ENCODE measurements at regions not wholly inside any gene's neighbourhood (a gene's known extent, or its start where the extent isn't known, plus 50 kb on each side); places are given as distances from the start of the nearest gene placed in this dataset.

GRCh38 chr4:136823020-136823419 lies 709.3 kb downstream of the PCDH18 start:
- TF ChIP-seq ZNF8 (CRISPR knock-in tag; IDR thresholded peaks at IDR 0.05) = no peak
- no peak for TF ChIP-seq TSHZ2 (CRISPR knock-in tag; IDR thresholded peaks at IDR 0.05)
- no peak for TF ChIP-seq GLIS3 (CRISPR knock-in tag; IDR thresholded peaks at IDR 0.05)
- no peak for TF ChIP-seq ESRRG (CRISPR knock-in tag; IDR thresholded peaks at IDR 0.05)
- TF ChIP-seq ZNF70 (CRISPR knock-in tag; IDR thresholded peaks at IDR 0.05) = no peak
- no peak for TF ChIP-seq SNAI2 (CRISPR knock-in tag; IDR thresholded peaks at IDR 0.05)
- TF ChIP-seq CSDC2 (CRISPR knock-in tag; IDR thresholded peaks at IDR 0.05) = no peak
- no peak for TF ChIP-seq CREB5 (CRISPR knock-in tag; IDR thresholded peaks at IDR 0.05; ENCODE audit: low read depth)
- no peak for ATAC-seq

- peak; percentile 45; the same call in 1 of the 2 replicates for TF ChIP-seq ISL1 (CRISPR knock-in tag; IDR thresholded peaks at IDR 0.05)
- TF ChIP-seq POU6F1 (CRISPR knock-in tag; IDR thresholded peaks at IDR 0.05; ENCODE audit: borderline replicate concordance, low read depth) = no peak
- ATAC-seq = no peak
Measured at GRCh38 chr4:136818811-136819330, 713.4 kb downstream of the PCDH18 start.

- no peak for ATAC-seq
- TF ChIP-seq GLIS3 (CRISPR knock-in tag; IDR thresholded peaks at IDR 0.05) (no peak), CSRNP3 (CRISPR knock-in tag; IDR thresholded peaks at IDR 0.05) (no peak), ZFP3 (CRISPR knock-in tag; IDR thresholded peaks at IDR 0.05) (no peak), OSR1 (CRISPR knock-in tag; IDR thresholded peaks at IDR 0.05) (no peak), PATZ1 (CRISPR knock-in tag; IDR thresholded peaks at IDR 0.05; ENCODE audit: borderline replicate concordance) (no peak), ZNF565 (CRISPR knock-in tag; conservative IDR thresholded peaks at IDR 0.05; ENCODE audit: low read depth) (no peak), TCF4 (CRISPR knock-in tag; IDR thresholded peaks at IDR 0.05; ENCODE audit: borderline replicate concordance) (no peak), ARNTL (CRISPR knock-in tag; IDR thresholded peaks at IDR 0.05; ENCODE audit: borderline replicate concordance, low read depth) (no peak), TOX (CRISPR knock-in tag; IDR thresholded peaks at IDR 0.05; ENCODE audit: borderline replicate concordance) (no peak), CREB5 (CRISPR knock-in tag; IDR thresholded peaks at IDR 0.05; ENCODE audit: low read depth) (no peak), ZNF70 (CRISPR knock-in tag; IDR thresholded peaks at IDR 0.05) (no peak), RARB (CRISPR knock-in tag; IDR thresholded peaks at IDR 0.05) (no peak), SNAI2 (CRISPR knock-in tag; IDR thresholded peaks at IDR 0.05) (no peak), ZFP30 (CRISPR knock-in tag; IDR thresholded peaks at IDR 0.05) (no peak), POU6F1 (CRISPR knock-in tag; IDR thresholded peaks at IDR 0.05; ENCODE audit: borderline replicate concordance, low read depth) (no peak), BACH2 (CRISPR knock-in tag; IDR thresholded peaks at IDR 0.05; ENCODE audit: borderline replicate concordance) (no peak), PPARA (CRISPR knock-in tag; IDR thresholded peaks at IDR 0.05; ENCODE audit: borderline replicate concordance) (no peak)
Measured at GRCh38 chr4:136812100-136812880, 720.0 kb downstream of the PCDH18 start.

All from SK-N-SH treated with all-trans-retinoic acid at 6 μM for 48 hours (cell line).